ENCODE measurements at regions not wholly inside any gene's neighbourhood (a gene's known extent, or its start where the extent isn't known, plus 50 kb on each side); places are given as distances from the start of the nearest gene placed in this dataset.

DNA sequence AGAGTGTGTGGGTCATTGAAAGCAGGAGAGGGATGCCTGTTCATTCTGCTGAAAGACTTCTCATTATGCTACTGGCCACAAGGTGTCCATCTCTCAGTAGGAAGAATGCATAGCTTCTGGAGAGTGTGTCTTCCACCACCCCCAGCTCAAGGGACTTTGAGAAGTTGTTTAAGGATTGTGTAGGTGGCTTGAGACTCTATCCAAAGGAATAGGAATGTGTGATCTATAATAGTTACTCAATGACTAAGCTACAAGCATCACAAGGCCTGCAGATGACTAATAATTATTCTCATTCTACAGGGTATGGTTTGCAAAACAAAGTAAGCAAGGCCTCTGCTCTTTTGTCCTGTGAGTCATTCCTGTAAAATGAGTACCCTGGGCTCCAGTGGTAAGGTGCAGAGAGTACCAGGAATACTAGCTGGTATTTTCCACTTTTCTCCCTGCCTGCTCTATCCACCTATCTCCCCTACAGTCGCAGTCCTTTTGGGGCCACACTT, 279.8 kb upstream of the BOD1L1 start:
- no peaks in the 10 kb centered on the region for H3K9me3 ChIP-seq (ENCODE audit: insufficient read depth, low read length)
- H3K36me3 ChIP-seq (ENCODE audit: insufficient read depth, insufficient read length, low read length), result no peaks in the 10 kb centered on the region
- H3K4me1 ChIP-seq (ENCODE audit: insufficient read depth, insufficient read length), result no peaks in the 10 kb centered on the region
- H3K4me3 ChIP-seq (ENCODE audit: insufficient read length, low read depth), result no peak overlapping the region
- H3K9ac ChIP-seq (ENCODE audit: insufficient read length, low read depth), result no peak overlapping the region
- H3K27me3 ChIP-seq (ENCODE audit: insufficient read depth, insufficient read length), result no peaks in the 10 kb centered on the region
- DNase-seq (ENCODE audit: low read depth, low spot score), result no peak
- TF ChIP-seq ZNF274 (IDR thresholded peaks at IDR 0.05; ENCODE audit: low read depth, low read length) (no peak), SUZ12 (IDR thresholded peaks at IDR 0.05; ENCODE audit: extremely low read depth, insufficient read depth, insufficient read length) (no peak), YY1 (IDR thresholded peaks at IDR 0.05; ENCODE audit: insufficient read depth, insufficient read length) (no peak)

DNA sequence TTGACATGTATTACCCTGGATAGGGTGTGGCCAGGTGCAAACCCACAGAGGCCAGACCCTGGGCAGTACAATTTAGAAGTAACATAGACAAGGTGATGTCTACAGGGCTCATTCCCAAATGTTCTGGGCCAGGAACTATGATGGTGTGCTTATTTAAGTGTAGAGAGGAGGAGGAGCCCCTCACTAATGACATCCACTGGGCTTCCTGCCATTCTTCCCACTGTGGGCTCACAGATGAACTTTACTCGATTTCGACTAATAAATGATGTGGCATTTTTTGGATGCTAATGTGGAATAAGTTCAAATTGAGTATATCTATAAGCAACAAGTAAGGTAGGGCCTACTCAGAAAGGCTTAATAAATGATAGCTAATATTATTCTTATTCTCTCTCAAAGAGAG, 280.9 kb upstream of the BOD1L1 start:
- no peaks in the 10 kb centered on the region for H3K4me1 ChIP-seq (ENCODE audit: insufficient read depth, insufficient read length)
- no peaks in the 10 kb centered on the region for H3K27me3 ChIP-seq (ENCODE audit: insufficient read depth, insufficient read length)
- H3K9me3 ChIP-seq (ENCODE audit: insufficient read depth, low read length), result no peaks in the 10 kb centered on the region
- no peak overlapping the region for H3K9ac ChIP-seq (ENCODE audit: insufficient read length, low read depth)
- DNase-seq (ENCODE audit: low read depth, low spot score), result no peak
- no peaks in the 10 kb centered on the region for H3K36me3 ChIP-seq (ENCODE audit: insufficient read depth, insufficient read length, low read length)
- TF ChIP-seq YY1 (IDR thresholded peaks at IDR 0.05; ENCODE audit: insufficient read depth, insufficient read length) (no peak), ZNF274 (IDR thresholded peaks at IDR 0.05; ENCODE audit: low read depth, low read length) (no peak), SUZ12 (IDR thresholded peaks at IDR 0.05; ENCODE audit: extremely low read depth, insufficient read depth, insufficient read length) (no peak)
- no peak overlapping the region for H3K4me3 ChIP-seq (ENCODE audit: insufficient read length, low read depth)

DNA sequence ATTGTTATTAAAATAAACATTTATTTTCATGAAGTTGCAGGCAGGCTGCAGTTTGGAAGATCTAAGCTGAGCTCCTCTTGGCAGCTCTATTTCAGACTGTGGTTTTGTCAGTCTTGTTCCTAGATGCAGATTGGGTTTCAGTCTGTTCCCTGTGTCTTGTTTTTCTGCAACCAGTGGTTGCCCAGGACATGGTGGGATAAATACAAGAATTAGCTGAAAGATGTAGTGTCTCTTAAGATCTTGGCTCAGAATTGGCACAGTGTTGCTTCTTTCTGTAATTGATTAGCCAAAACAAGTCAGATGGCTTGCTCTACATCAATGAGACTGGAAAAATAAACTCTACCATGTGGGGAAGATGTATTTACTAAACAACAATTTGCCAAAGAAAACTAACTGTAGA, 283.0 kb upstream of the BOD1L1 start:
- H3K27me3 ChIP-seq (ENCODE audit: insufficient read depth, insufficient read length), result no peaks in the 10 kb centered on the region
- no peak for DNase-seq (ENCODE audit: low read depth, low spot score)
- no peaks in the 10 kb centered on the region for H3K9me3 ChIP-seq (ENCODE audit: insufficient read depth, low read length)
- no peak for TF ChIP-seq SUZ12 (IDR thresholded peaks at IDR 0.05; ENCODE audit: extremely low read depth, insufficient read depth, insufficient read length)
- TF ChIP-seq YY1 (IDR thresholded peaks at IDR 0.05; ENCODE audit: insufficient read depth, insufficient read length), result no peak
- TF ChIP-seq ZNF274 (IDR thresholded peaks at IDR 0.05; ENCODE audit: low read depth, low read length), result no peak
- H3K4me1 ChIP-seq (ENCODE audit: insufficient read depth, insufficient read length), result no peaks in the 10 kb centered on the region
- H3K9ac ChIP-seq (ENCODE audit: insufficient read length, low read depth), result no peak overlapping the region
- H3K36me3 ChIP-seq (ENCODE audit: insufficient read depth, insufficient read length, low read length), result no peaks in the 10 kb centered on the region
- no peak overlapping the region for H3K4me3 ChIP-seq (ENCODE audit: insufficient read length, low read depth)

DNA sequence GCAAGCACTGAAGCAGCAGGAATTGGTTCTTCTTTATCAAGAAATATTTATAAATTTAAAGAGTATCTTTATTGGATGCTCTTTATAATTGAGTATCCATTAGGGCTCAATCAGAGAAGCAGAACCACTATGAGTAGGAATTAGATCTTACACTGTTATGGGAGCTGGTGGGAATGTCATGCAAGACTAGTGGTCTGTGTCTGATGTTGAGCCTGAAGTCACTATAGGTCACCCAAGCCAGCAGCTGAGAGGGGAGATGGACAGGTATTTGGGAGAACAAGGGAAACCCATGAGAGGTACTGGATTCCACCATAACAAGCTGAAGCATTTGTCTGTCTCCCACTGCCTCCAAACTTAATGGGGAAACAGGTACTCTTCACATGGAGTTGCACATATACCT, 283.7 kb upstream of the BOD1L1 start:
- H3K9me3 ChIP-seq (ENCODE audit: insufficient read depth, low read length), result no peaks in the 10 kb centered on the region

DNA sequence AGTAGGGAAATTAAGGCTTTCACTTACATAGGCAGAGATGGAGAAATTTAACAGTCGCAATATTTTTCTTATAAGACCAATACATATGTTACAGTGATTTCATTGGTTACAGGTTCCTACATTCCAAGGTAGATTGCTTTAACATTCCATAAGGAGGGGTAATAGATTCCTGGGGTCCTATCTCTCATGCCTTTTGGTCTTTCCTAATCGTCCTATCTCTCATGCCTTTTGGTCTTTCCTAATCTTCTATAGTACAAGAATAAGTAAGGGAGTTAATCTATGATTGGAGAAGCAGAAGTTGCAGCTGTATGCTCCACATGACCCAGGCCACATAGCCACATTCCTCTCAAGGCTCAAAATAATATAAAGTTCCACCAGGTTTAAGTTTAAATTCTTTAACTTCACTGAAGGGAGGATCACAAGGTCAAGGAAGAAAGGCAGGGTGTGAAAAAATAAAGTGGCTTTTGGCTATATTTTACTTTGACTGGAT, 285.0 kb upstream of the BOD1L1 start:
- Histone ChIP-seq H3K9me3 (ENCODE audit: insufficient read depth, low read length) (no peaks in the 10 kb centered on the region), H3K4me3 (ENCODE audit: insufficient read length, low read depth) (no peak overlapping the region), H3K27me3 (ENCODE audit: insufficient read depth, insufficient read length) (no peaks in the 10 kb centered on the region), H3K9ac (ENCODE audit: insufficient read length, low read depth) (no peak overlapping the region), H3K36me3 (ENCODE audit: insufficient read depth, insufficient read length, low read length) (no peaks in the 10 kb centered on the region), H3K4me1 (ENCODE audit: insufficient read depth, insufficient read length) (no peaks in the 10 kb centered on the region)
- TF ChIP-seq YY1 (IDR thresholded peaks at IDR 0.05; ENCODE audit: insufficient read depth, insufficient read length) (no peak), SUZ12 (IDR thresholded peaks at IDR 0.05; ENCODE audit: extremely low read depth, insufficient read depth, insufficient read length) (no peak), ZNF274 (IDR thresholded peaks at IDR 0.05; ENCODE audit: low read depth, low read length) (no peak)
- DNase-seq (ENCODE audit: low read depth, low spot score), result no peak

More for the DNA sequence above, 283.7 kb upstream of the BOD1L1 start:
- Histone ChIP-seq H3K27me3 (ENCODE audit: insufficient read depth, insufficient read length) (no peaks in the 10 kb centered on the region), H3K9ac (ENCODE audit: insufficient read length, low read depth) (no peak overlapping the region), H3K36me3 (ENCODE audit: insufficient read depth, insufficient read length, low read length) (no peaks in the 10 kb centered on the region), H3K4me3 (ENCODE audit: insufficient read length, low read depth) (no peak overlapping the region), H3K4me1 (ENCODE audit: insufficient read depth, insufficient read length) (no peaks in the 10 kb centered on the region)
- TF ChIP-seq SUZ12 (IDR thresholded peaks at IDR 0.05; ENCODE audit: extremely low read depth, insufficient read depth, insufficient read length), result no peak
- no peak for TF ChIP-seq YY1 (IDR thresholded peaks at IDR 0.05; ENCODE audit: insufficient read depth, insufficient read length)
- TF ChIP-seq ZNF274 (IDR thresholded peaks at IDR 0.05; ENCODE audit: low read depth, low read length), result no peak
- no peak for DNase-seq (ENCODE audit: low read depth, low spot score)

DNA sequence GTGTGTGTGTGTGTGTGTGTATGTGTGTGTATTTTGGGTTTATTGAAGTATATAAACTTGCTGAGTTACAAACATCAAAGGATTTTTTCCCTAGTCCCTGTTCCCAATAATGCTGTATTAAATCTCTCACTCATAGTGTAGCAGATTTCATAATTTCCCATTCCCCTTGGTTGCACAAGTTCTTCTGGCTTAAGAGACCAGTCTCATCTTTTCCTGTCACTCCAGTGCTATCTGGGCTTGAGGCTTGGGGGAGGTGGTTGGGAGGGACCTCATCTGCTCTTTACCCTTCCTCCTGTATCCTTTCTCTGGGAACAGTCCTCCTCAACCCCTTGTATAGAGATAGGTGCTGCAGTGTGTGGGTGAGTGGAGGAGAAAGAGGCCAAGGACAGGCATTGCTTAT, 285.4 kb upstream of the BOD1L1 start:
- no peak overlapping the region for H3K4me3 ChIP-seq (ENCODE audit: insufficient read length, low read depth)
- H3K4me1 ChIP-seq (ENCODE audit: insufficient read depth, insufficient read length), result no peaks in the 10 kb centered on the region
- no peaks in the 10 kb centered on the region for H3K9me3 ChIP-seq (ENCODE audit: insufficient read depth, low read length)
- no peak for DNase-seq (ENCODE audit: low read depth, low spot score)
- no peak for TF ChIP-seq ZNF274 (IDR thresholded peaks at IDR 0.05; ENCODE audit: low read depth, low read length)
- no peak for TF ChIP-seq YY1 (IDR thresholded peaks at IDR 0.05; ENCODE audit: insufficient read depth, insufficient read length)
- no peak for TF ChIP-seq SUZ12 (IDR thresholded peaks at IDR 0.05; ENCODE audit: extremely low read depth, insufficient read depth, insufficient read length)
- no peaks in the 10 kb centered on the region for H3K27me3 ChIP-seq (ENCODE audit: insufficient read depth, insufficient read length)
- no peak overlapping the region for H3K9ac ChIP-seq (ENCODE audit: insufficient read length, low read depth)
- no peaks in the 10 kb centered on the region for H3K36me3 ChIP-seq (ENCODE audit: insufficient read depth, insufficient read length, low read length)

DNA sequence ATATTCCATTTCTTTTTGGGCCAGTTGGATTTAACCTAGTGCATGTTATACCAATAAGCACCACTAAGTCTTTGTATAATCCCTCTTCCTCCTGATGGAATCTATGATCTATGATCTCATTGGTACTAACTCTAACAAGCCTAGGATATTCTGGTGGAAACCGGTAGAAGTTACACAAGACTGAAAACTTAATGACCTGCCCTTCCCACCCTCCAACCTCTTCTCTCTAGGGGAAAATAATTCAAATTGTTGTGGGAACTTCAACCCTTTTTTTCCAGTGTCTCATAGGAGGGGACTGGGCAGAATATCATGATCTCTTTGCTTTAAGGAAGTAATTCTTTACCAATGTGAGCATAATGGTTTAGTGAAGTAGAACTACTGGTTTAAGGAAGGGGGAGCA, 289.5 kb upstream of the BOD1L1 start:
- TF ChIP-seq ZNF274 (IDR thresholded peaks at IDR 0.05; ENCODE audit: low read depth, low read length) (no peak), SUZ12 (IDR thresholded peaks at IDR 0.05; ENCODE audit: extremely low read depth, insufficient read depth, insufficient read length) (no peak), YY1 (IDR thresholded peaks at IDR 0.05; ENCODE audit: insufficient read depth, insufficient read length) (no peak)
- Histone ChIP-seq H3K36me3 (ENCODE audit: insufficient read depth, insufficient read length, low read length) (no peaks in the 10 kb centered on the region), H3K27me3 (ENCODE audit: insufficient read depth, insufficient read length) (no peaks in the 10 kb centered on the region), H3K4me1 (ENCODE audit: insufficient read depth, insufficient read length) (no peaks in the 10 kb centered on the region), H3K9me3 (ENCODE audit: insufficient read depth, low read length) (no peaks in the 10 kb centered on the region), H3K9ac (ENCODE audit: insufficient read length, low read depth) (no peak overlapping the region), H3K4me3 (ENCODE audit: insufficient read length, low read depth) (no peak overlapping the region)
- DNase-seq (ENCODE audit: low read depth, low spot score), result no peak

All from NT2/D1 (cell line).